A673 (cell line): ENCODE measurements at regions not wholly inside any gene's neighbourhood (a gene's known extent, or its start where the extent isn't known, plus 50 kb on each side); places are given as distances from the start of the nearest gene placed in this dataset.

Experiments
- BruUV-seq: library from RNA; stranded (reverse); fragments of 400-500 nt; replicated peaks from 2 replicates; lab custom pipeline; 2021; lab: Mats Ljungman, UMichigan
- CTCF ChIA-PET: fragments of 300-600 bp; sonication (Branson Sonifier 250); formaldehyde crosslinking; loops from one replicate; lab custom pipeline; 2022; ENCODE audit warnings: antibody characterized with exemption; lab: Charles Lee
- POLR2A ChIA-PET: fragments of 300-600 bp; sonication (Branson Sonifier 250); formaldehyde crosslinking; loops from one replicate; lab custom pipeline; 2022; ENCODE audit warnings: antibody characterized with exemption; ENCODE audit not compliant: low non-redundant PET; lab: Charles Lee
- DNase-seq: peaks from one replicate; pipeline ENCODE4 v3.0.0-alpha.2; 2015; ENCODE audit warnings: low spot score
- H3K27ac ChIP-seq: fragments of 200-600 bp; sonication (generic); 2 replicates; pipeline ENCODE4 v1.5.1; 2016; ENCODE audit warnings: mixed run types, low read depth, mild to moderate bottlenecking, mixed read lengths, antibody characterized with exemption, low read length; ENCODE audit not compliant: poor library complexity, severe bottlenecking
- H3K27me3 ChIP-seq: fragments of 200-600 bp; sonication (generic); replicated peaks from 2 replicates; pipeline ENCODE4 v1.6.1; 2017; ENCODE audit warnings: mixed run types, low read depth, mild to moderate bottlenecking, mixed read lengths, antibody characterized with exemption, low read length; ENCODE audit not compliant: insufficient read depth, poor library complexity
- H3K36me3 ChIP-seq: fragments of 200-600 bp; sonication (generic); 2 replicates; pipeline ENCODE4 v1.6.1; 2016; ENCODE audit warnings: mixed run types, mild to moderate bottlenecking, mixed read lengths, antibody characterized with exemption, low read length; ENCODE audit not compliant: insufficient read depth, poor library complexity, severe bottlenecking
- H3K4me1 ChIP-seq: fragments of 200-600 bp; sonication (generic); 2 replicates; pipeline ENCODE4 v1.6.1; 2017; ENCODE audit warnings: mixed run types, mild to moderate bottlenecking, mixed read lengths, antibody characterized with exemption, low read length; ENCODE audit not compliant: insufficient read depth, poor library complexity, severe bottlenecking
- H3K4me3 ChIP-seq: fragments of 200-600 bp; sonication (generic); 2 replicates; pipeline ENCODE4 v1.5.1; 2016; ENCODE audit warnings: low read depth, mixed run types, mild to moderate bottlenecking, mixed read lengths, low read length; ENCODE audit not compliant: poor library complexity, severe bottlenecking
- H3K9me3 ChIP-seq: fragments of 200-600 bp; sonication (generic); 2 replicates; pipeline ENCODE4 v1.6.1; 2016; ENCODE audit warnings: mixed run types, low read depth, mild to moderate bottlenecking, mixed read lengths, antibody characterized with exemption, low read length; ENCODE audit not compliant: poor library complexity, severe bottlenecking
- CTCF ChIP-seq: fragments of 300-800, 200-600 bp; sonication (generic); conservative IDR thresholded peaks from 2 replicates; pipeline ENCODE4 v1.5.1; 2017; ENCODE audit warnings: low read depth, mild to moderate bottlenecking, antibody characterized with exemption, low read length, moderate library complexity, mixed read lengths
- EZH2 ChIP-seq: fragments of 200-600 bp; sonication (generic); IDR thresholded peaks from 2 replicates; pipeline ENCODE4 v1.6.1; 2017; ENCODE audit warnings: borderline replicate concordance, low read depth, mild to moderate bottlenecking, mixed read lengths, antibody characterized with exemption, low read length; ENCODE audit not compliant: poor library complexity, severe bottlenecking
- intact Hi-C: fragments of 100-400 bp; cut with micrococcal nuclease; formaldehyde crosslinking; loops from one replicate; pipeline ENCODE4 v1.10.0; 2022; ENCODE audit not compliant: unreplicated experiment

GRCh38 chr6:15845492-15845891 lies 182.7 kb upstream of the DTNBP1 start:
- H3K9me3 ChIP-seq: no peaks in the 10 kb centered on the region
- no peak overlapping the region for H3K27ac ChIP-seq
- ChIA-PET POLR2A (no interaction called here), CTCF (interaction anchor here (0.6 kb wide), 1 partner anchor 251 kb away, joined by 3 read pairs; no protein-coding TSS in a partner anchor)
- intact Hi-C loops: no loop called here
- H3K27me3 ChIP-seq: peaks cover 4% of the 10 kb centered on the region
- DNase-seq: no peak
- no peak overlapping the region for H3K4me3 ChIP-seq
- no TSS peak for BruUV-seq
- TF ChIP-seq EZH2 (no peak), CTCF (no peak)
- no peaks in the 10 kb centered on the region for H3K4me1 ChIP-seq
- H3K36me3 ChIP-seq: no peaks in the 10 kb centered on the region

- Histone ChIP-seq H3K27me3 (peaks cover 4% of the 10 kb centered on the region), H3K4me1 (no peaks in the 10 kb centered on the region), H3K4me3 (no peak overlapping the region), H3K36me3 (no peaks in the 10 kb centered on the region), H3K9me3 (no peaks in the 10 kb centered on the region), H3K27ac (no peak overlapping the region)
- ChIA-PET POLR2A (no interaction called here), CTCF (no interaction called here)
- no peak for DNase-seq
- no TSS peak for BruUV-seq
- TF ChIP-seq CTCF: no peak
- intact Hi-C loops: no loop called here
These were observed 180.9 kb upstream of the DTNBP1 start for GRCh38 chr6:15843764-15844163.

GRCh38 chr6:15843226-15843625 lies 180.4 kb upstream of the DTNBP1 start:
- no TSS peak for BruUV-seq
- no peak overlapping the region for H3K27ac ChIP-seq

More at GRCh38 chr6:15843226-15843625, 180.4 kb upstream of the DTNBP1 start:
- Histone ChIP-seq H3K4me3 (no peak overlapping the region), H3K9me3 (no peaks in the 10 kb centered on the region), H3K27me3 (peaks cover 4% of the 10 kb centered on the region), H3K4me1 (no peaks in the 10 kb centered on the region), H3K36me3 (no peaks in the 10 kb centered on the region)
- intact Hi-C loops: no loop called here
- DNase-seq: no peak
- CTCF ChIA-PET: no interaction called here
- TF ChIP-seq CTCF (no peak), EZH2 (no peak)
- POLR2A ChIA-PET: no interaction called here
